A549 (cell line): ENCODE measurements at regions not wholly inside any gene's neighbourhood (a gene's known extent, or its start where the extent isn't known, plus 50 kb on each side); places are given as distances from the start of the nearest gene placed in this dataset.
A peak's percentile ranks its signal among the peaks of the same experiment; 100 is the strongest.

ENCODE experiments used
- ATAC-seq, 2 experiments: fragments of 200-7000 bp in 1 of 2; fragments of >200 bp in 1 of 2; cut with Nextera tagmentation in 1 of 2; cut with Tn5 transposase in 1 of 2; 3 replicates each; pipeline versions ENCODE4 v1.8.0 to v1.9.1; 2018 to 2020; ENCODE audit warnings: mild to moderate bottlenecking in 1 of 2, moderate library complexity in 1 of 2
- CTCF ChIA-PET: fragments of 300-600 bp; sonication (Branson Sonifier 250); formaldehyde crosslinking; extraction: SDS; loops from one replicate; lab custom pipeline; 2021; ENCODE audit warnings: antibody characterized with exemption, inconsistent platforms; lab: Yijun Ruan, JAX
- POLR2A ChIA-PET: fragments of 350-600 bp; formaldehyde crosslinking; extraction: SDS; loops from one replicate; lab custom pipeline; 2021; ENCODE audit warnings: antibody characterized with exemption, inconsistent platforms; lab: Yijun Ruan, JAX
- DNase-seq, 2 experiments: peaks; one replicate each; pipeline versions ENCODE4 v3.0.0 to v3.0.0-alpha.2; 2011 to 2016; ENCODE audit warnings: low read depth in 1 of 2, low spot score in 1 of 2
- FAIRE-seq: peaks from 2 replicates; lab custom pipeline; 2011; peaks lifted over from hg19 to GRCh38; lab: Jason Lieb, UNC
- H3K27ac ChIP-seq, 2 experiments: fragments of >200 bp; sonication (Bioruptor Twin); formaldehyde crosslinking; 3 replicates each; pipeline ENCODE4 v1.5.1; 2016 to 2017
- H3K4me1 ChIP-seq: fragments of >200 bp; sonication (Bioruptor Twin); formaldehyde crosslinking; 3 replicates; pipeline ENCODE4 v1.6.1; 2016
- H3K4me2 ChIP-seq: fragments of >200 bp; sonication (Bioruptor Twin); formaldehyde crosslinking; 3 replicates; pipeline ENCODE4 v1.6.1; 2016
- H3K4me3 ChIP-seq: fragments of >200 bp; sonication (Bioruptor Twin); formaldehyde crosslinking; 3 replicates; pipeline ENCODE4 v1.5.1; 2016
- H3K9me3 ChIP-seq: fragments of >200 bp; sonication (Bioruptor Twin); formaldehyde crosslinking; 3 replicates; pipeline ENCODE4 v1.6.1; 2016
- BHLHE40 ChIP-seq: IDR thresholded peaks from 2 replicates; pipeline ENCODE4 v1.6.1; 2012; ENCODE audit warnings: low read depth, low read length, inconsistent platforms
- CEBPB ChIP-seq, 2 experiments: fragments of >200 bp in 1 of 2; sonication (Bioruptor Twin) in 1 of 2; formaldehyde crosslinking in 1 of 2; IDR thresholded peaks; 2 replicates each; pipeline ENCODE4 v1.6.1; 2012 to 2016
- CHD2 ChIP-seq: fragments of 150-350 bp; IDR thresholded peaks from 2 replicates; pipeline ENCODE4 v1.6.1; 2014; ENCODE audit warnings: low read length; ENCODE audit not compliant: partially characterized antibody
- CHD4 ChIP-seq: fragments of 200-600 bp; sonication (generic); IDR thresholded peaks from 2 replicates; pipeline ENCODE4 v1.6.1; 2016; ENCODE audit warnings: antibody characterized with exemption, mild to moderate bottlenecking, borderline replicate concordance
- EHF ChIP-seq: fragments of 250-450 bp; sonication (Bioruptor Pico); IDR thresholded peaks from 2 replicates; pipeline ENCODE4 v1.5.0; 2020; ENCODE audit warnings: mild to moderate bottlenecking
- EP300 ChIP-seq, 2 experiments: fragments of >200 bp; sonication (Bioruptor Twin); formaldehyde crosslinking; IDR thresholded peaks; 2 replicates in 1 of 2; 3 replicates in 1 of 2; pipeline ENCODE4 v1.6.1; 2016 to 2017
- FOSB ChIP-seq: fragments of 250-450 bp; sonication (Bioruptor Pico); IDR thresholded peaks from 2 replicates; pipeline ENCODE4 v1.5.0; 2020; ENCODE audit warnings: mild to moderate bottlenecking, moderate library complexity
- FOSL2 ChIP-seq, 2 experiments: fragments of 450-650 bp in 1 of 2; fragments of >200 bp in 1 of 2; sonication (Bioruptor Twin) in 1 of 2; formaldehyde crosslinking; IDR thresholded peaks; 2 replicates each; pipeline versions ENCODE4 v1.5.0 to v1.6.1; 2016 to 2020; ENCODE audit warnings: mild to moderate bottlenecking in 1 of 2, moderate library complexity in 1 of 2
- GATA3 ChIP-seq: IDR thresholded peaks from 2 replicates; pipeline ENCODE4 v1.6.1; 2012; ENCODE audit warnings: borderline replicate concordance
- HOXA7 ChIP-seq: fragments of 250-450 bp; sonication (Bioruptor Pico); IDR thresholded peaks from 2 replicates; pipeline ENCODE4 v1.5.0; 2020; ENCODE audit warnings: mild to moderate bottlenecking, moderate library complexity
- HOXB13 ChIP-seq: fragments of 250-450 bp; sonication (Bioruptor Pico); IDR thresholded peaks from 2 replicates; pipeline ENCODE4 v1.5.0; 2020; ENCODE audit warnings: low read depth, mild to moderate bottlenecking, moderate library complexity
- JUN ChIP-seq, 2 experiments: fragments of >200 bp; sonication (Bioruptor Twin); formaldehyde crosslinking; IDR thresholded peaks; 2 replicates in 1 of 2; 3 replicates in 1 of 2; pipeline ENCODE4 v1.6.1; 2016 to 2017
- KDM1A ChIP-seq: fragments of 200-600 bp; sonication (generic); IDR thresholded peaks from 2 replicates; pipeline ENCODE4 v1.6.1; 2016; ENCODE audit warnings: low read depth, mild to moderate bottlenecking
- MAFK ChIP-seq: fragments of 450-650 bp; IDR thresholded peaks from 2 replicates; pipeline ENCODE4 v1.6.1; 2014; ENCODE audit not compliant: partially characterized antibody
- MAZ ChIP-seq: fragments of 150-350 bp; IDR thresholded peaks from 2 replicates; pipeline ENCODE4 v1.6.1; 2014; ENCODE audit warnings: antibody characterized with exemption, low read depth, low read length, borderline replicate concordance
- MYC ChIP-seq: IDR thresholded peaks from 2 replicates; pipeline ENCODE4 v1.6.1; 2012; ENCODE audit warnings: mild to moderate bottlenecking, inconsistent platforms, low read length, improper control_type of control experiment, borderline replicate concordance
- NPAS2 ChIP-seq: fragments of 250-450 bp; sonication (Bioruptor Pico); IDR thresholded peaks from 2 replicates; pipeline ENCODE4 v1.8.0; 2022; ENCODE audit warnings: mild to moderate bottlenecking, moderate library complexity, borderline replicate concordance
- POLR2A ChIP-seq: IDR thresholded peaks from 2 replicates; pipeline ENCODE4 v1.6.1; 2012; ENCODE audit warnings: mild to moderate bottlenecking, low read length
- RCOR1 ChIP-seq: fragments of 150-350 bp; IDR thresholded peaks from 2 replicates; pipeline ENCODE4 v1.6.1; 2014; ENCODE audit warnings: antibody characterized with exemption, low read length, low read depth
- REST ChIP-seq: fragments of 200-600 bp; sonication (generic); IDR thresholded peaks from 2 replicates; pipeline ENCODE4 v1.6.1; 2016; ENCODE audit warnings: antibody characterized with exemption, mild to moderate bottlenecking, moderate library complexity
- RFX5 ChIP-seq: fragments of 450-650 bp; IDR thresholded peaks from 2 replicates; pipeline ENCODE4 v1.7.1; 2014; ENCODE audit warnings: antibody characterized with exemption, mild to moderate bottlenecking, moderate library complexity
- SMC3 ChIP-seq: fragments of >200 bp; sonication (Bioruptor Twin); formaldehyde crosslinking; IDR thresholded peaks from 3 replicates; pipeline ENCODE4 v1.6.1; 2018; ENCODE audit warnings: inconsistent platforms
- TFCP2L1 ChIP-seq: fragments of 250-450 bp; sonication (Bioruptor Pico); IDR thresholded peaks from 2 replicates; pipeline ENCODE4 v1.5.0; 2021; ENCODE audit warnings: mild to moderate bottlenecking
- ZSCAN20 ChIP-seq: fragments of 250-450 bp; sonication (Bioruptor Pico); IDR thresholded peaks from 2 replicates; pipeline ENCODE4 v1.8.0; 2022; ENCODE audit warnings: mild to moderate bottlenecking, moderate library complexity
- WGBS: methylation state at CpG from one replicate; pipeline ENCODE4 v1.1.6; 2017; ENCODE audit errors: missing lambda C conversion rate; 5-methylcytosine and 5-hydroxymethylcytosine counted together
- TF ChIP-seq, protein P1 (sequence below): fragments of 250-450 bp; sonication (Bioruptor Pico); IDR thresholded peaks from 2 replicates; pipeline ENCODE4 v1.5.0; 2021; ENCODE audit warnings: mild to moderate bottlenecking, moderate library complexity, borderline replicate concordance

GRCh38 chr11:13205486-13205885, 72.1 kb upstream of the BMAL1 start:
- H3K4me1 ChIP-seq, result peaks cover 17% of the 10 kb centered on the region; the same call in 2 of the 3 replicates
- 87% methylated on average over 4 of the region's 4 CpGs for WGBS
- ChIA-PET POLR2A (no interaction called here), CTCF (interaction anchor here (0.6 to 14.1 kb wide), 10 partner anchors 9 to 874 kb away, joined by 3 to 320 read pairs (median 4); no protein-coding TSS in a partner anchor)
- peaks cover 8% of the 10 kb centered on the region for H3K9me3 ChIP-seq
- no peak overlapping the region for H3K4me2 ChIP-seq
- TF ChIP-seq CHD2, result no peak
- TF ChIP-seq, protein P1, sequence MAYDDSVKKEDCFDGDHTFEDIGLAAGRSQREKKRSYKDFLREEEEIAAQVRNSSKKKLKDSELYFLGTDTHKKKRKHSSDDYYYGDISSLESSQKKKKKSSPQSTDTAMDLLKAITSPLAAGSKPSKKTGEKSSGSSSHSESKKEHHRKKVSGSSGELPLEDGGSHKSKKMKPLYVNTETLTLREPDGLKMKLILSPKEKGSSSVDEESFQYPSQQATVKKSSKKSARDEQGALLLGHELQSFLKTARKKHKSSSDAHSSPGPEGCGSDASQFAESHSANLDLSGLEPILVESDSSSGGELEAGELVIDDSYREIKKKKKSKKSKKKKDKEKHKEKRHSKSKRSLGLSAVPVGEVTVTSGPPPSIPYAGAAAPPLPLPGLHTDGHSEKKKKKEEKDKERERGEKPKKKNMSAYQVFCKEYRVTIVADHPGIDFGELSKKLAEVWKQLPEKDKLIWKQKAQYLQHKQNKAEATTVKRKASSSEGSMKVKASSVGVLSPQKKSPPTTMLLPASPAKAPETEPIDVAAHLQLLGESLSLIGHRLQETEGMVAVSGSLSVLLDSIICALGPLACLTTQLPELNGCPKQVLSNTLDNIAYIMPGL (CRISPR knock-in tag), result no peak
- TF ChIP-seq KDM1A, result no peak
- TF ChIP-seq FOSL2 (IDR thresholded peaks at IDR 0.05), result no peak
- TF ChIP-seq FOSL2 (CRISPR knock-in tag; IDR thresholded peaks at IDR 0.05), result no peak
- TF ChIP-seq BHLHE40, result no peak
- no peak for TF ChIP-seq CHD4
- no peak for TF ChIP-seq RCOR1
- no peak for TF ChIP-seq CEBPB (IDR thresholded peaks at IDR 0.05)
- TF ChIP-seq HOXB13 (CRISPR knock-in tag), result no peak
- TF ChIP-seq NPAS2, result no peak
- no peak for TF ChIP-seq GATA3
- TF ChIP-seq RFX5, result no peak
- TF ChIP-seq FOSB (CRISPR knock-in tag), result no peak
- TF ChIP-seq HOXA7 (CRISPR knock-in tag), result no peak
- TF ChIP-seq SMC3, result no peak
- TF ChIP-seq POLR2A, result no peak
- no peak for ATAC-seq
- no peak for DNase-seq
- H3K27ac ChIP-seq, result peak overlapping the region in 1 of 2 experiments; percentile 1; a peak in 2 of 6 replicates
- H3K4me3 ChIP-seq, result no peak overlapping the region
- FAIRE-seq, result no peak

DNA sequence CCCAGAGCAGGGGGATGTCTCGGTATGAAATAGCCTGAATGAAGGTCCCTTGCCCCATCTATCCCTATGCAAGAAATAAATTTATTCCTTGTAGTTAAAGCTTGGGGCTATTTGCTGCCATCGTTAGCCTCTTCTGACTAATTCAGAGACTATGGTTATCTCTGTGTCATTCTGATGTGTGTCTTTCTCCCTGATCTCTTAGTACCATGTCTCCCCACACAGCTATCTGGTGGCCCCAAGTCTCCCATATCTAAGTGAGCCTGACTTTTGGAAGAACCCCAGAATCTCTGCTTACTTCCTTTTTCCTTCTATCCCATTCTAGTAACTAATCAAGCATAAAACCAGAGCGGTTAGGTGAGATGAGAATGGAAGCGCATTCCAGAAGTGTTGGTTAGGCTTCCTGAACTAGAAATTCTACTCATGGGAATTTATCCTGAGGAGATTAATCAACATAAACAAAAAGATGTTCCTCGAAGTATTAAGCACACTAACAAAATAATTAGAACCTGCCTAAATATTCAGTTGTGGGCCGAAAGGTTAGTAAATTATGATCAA, 71.4 kb upstream of the BMAL1 start:
- POLR2A ChIA-PET, result no interaction called here
- 53% methylated on average over 6 of the region's 6 CpGs for WGBS
- CTCF ChIA-PET, result interaction anchor here (0.8 to 14.1 kb wide), 11 partner anchors 9 to 918 kb away, joined by 3 to 320 read pairs (median 4); no protein-coding TSS in a partner anchor

More for the DNA sequence above, 71.4 kb upstream of the BMAL1 start:
- DNase-seq (no peak), FAIRE-seq (no peak), ATAC-seq (no peak)
- peak overlapping the region in 1 of 2 experiments; percentile 1; a peak in 1 of 6 replicates for H3K27ac ChIP-seq
- TF ChIP-seq TFCP2L1 (CRISPR knock-in tag) (no peak), JUN (IDR thresholded peaks at IDR 0.05) (no peak), MYC (no peak), CHD2 (no peak), FOSL2 (IDR thresholded peaks at IDR 0.05) (no peak), FOSL2 (CRISPR knock-in tag; IDR thresholded peaks at IDR 0.05) (no peak), MAZ (no peak), EHF (no peak), REST (no peak), ZSCAN20 (CRISPR knock-in tag) (no peak), EP300 (IDR thresholded peaks at IDR 0.05) (no peak), MAFK (no peak), CHD4 (no peak), NPAS2 (no peak)
- TF ChIP-seq, protein P1 (CRISPR knock-in tag), result no peak
- H3K4me2 ChIP-seq, result no peak overlapping the region
- peaks cover 3% of the 10 kb centered on the region for H3K9me3 ChIP-seq
- H3K4me3 ChIP-seq, result no peak overlapping the region
- peaks cover 20% of the 10 kb centered on the region; the same call in 2 of the 3 replicates for H3K4me1 ChIP-seq
